ENCODE measurements at regions not wholly inside any gene's neighbourhood (a gene's known extent, or its start where the extent isn't known, plus 50 kb on each side); places are given as distances from the start of the nearest gene placed in this dataset.
A peak's percentile ranks its signal among the peaks of the same experiment; 100 is the strongest.

DNA sequence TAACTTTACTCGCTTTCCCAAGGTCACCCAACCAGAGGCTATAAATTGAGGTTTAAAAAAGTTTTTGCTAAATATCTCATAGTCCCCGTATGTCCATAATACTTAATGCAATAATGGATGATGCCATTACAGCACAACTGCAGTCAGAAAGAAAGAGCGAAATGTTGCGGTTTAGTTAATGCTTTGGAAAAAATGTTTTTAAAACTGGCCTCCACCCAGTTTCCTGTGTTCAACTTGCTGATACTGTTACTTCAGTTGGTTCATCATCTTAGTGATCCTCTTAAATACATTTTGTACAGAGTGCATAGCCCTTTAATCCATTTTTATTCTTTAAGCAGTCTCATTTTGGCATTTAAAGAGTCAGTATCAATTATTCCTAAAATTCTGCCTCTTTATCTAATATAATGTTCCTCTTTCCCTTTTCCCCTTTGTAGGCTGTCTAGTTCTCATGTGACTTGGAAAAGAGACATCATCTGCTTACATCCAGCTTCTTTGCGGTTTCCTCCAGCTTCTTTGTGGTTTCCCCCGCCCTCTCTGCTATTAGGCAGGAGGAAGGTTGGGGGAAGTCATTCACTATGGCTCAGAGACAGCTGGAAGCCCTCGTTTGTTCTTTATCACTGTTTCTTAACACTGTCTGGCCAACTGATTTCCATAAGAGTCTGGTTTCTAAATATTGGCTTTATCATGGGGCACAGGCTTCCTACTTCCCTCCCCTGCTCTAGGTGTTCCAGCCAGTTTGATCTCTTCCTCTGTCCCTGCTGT is 154.3 kb downstream of the GOLIM4 start:
- peak; percentile 97 for TF ChIP-seq POLR2AphosphoS5 (IDR thresholded peaks at IDR 0.05; ENCODE audit: low read depth)
- peak; percentile 75 for TF ChIP-seq SPI1 (IDR thresholded peaks at IDR 0.05; ENCODE audit: borderline replicate concordance, low read depth)
- TF ChIP-seq REST (IDR thresholded peaks at IDR 0.05; ENCODE audit: insufficient replicate concordance, low read depth) = no peak
- TF ChIP-seq, protein P1, sequence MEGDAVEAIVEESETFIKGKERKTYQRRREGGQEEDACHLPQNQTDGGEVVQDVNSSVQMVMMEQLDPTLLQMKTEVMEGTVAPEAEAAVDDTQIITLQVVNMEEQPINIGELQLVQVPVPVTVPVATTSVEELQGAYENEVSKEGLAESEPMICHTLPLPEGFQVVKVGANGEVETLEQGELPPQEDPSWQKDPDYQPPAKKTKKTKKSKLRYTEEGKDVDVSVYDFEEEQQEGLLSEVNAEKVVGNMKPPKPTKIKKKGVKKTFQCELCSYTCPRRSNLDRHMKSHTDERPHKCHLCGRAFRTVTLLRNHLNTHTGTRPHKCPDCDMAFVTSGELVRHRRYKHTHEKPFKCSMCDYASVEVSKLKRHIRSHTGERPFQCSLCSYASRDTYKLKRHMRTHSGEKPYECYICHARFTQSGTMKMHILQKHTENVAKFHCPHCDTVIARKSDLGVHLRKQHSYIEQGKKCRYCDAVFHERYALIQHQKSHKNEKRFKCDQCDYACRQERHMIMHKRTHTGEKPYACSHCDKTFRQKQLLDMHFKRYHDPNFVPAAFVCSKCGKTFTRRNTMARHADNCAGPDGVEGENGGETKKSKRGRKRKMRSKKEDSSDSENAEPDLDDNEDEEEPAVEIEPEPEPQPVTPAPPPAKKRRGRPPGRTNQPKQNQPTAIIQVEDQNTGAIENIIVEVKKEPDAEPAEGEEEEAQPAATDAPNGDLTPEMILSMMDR (IDR thresholded peaks at IDR 0.05; ENCODE audit: insufficient read depth, low read length) = no peak
- peak; percentile 7; the same call in 1 of the 2 replicates for TF ChIP-seq GABPA (IDR thresholded peaks at IDR 0.05; ENCODE audit: low read depth)
- peak; percentile 82 to 93 for DNase-seq (ENCODE audit: low read depth in 1 of 2, low spot score in 1 of 2)
- Histone ChIP-seq H3K27me3 (ENCODE audit: insufficient read depth, poor library complexity, severe bottlenecking) (no peaks in the 10 kb centered on the region), H3K4me3 (replicated peaks; ENCODE audit: insufficient read depth, low read length) (no peak overlapping the region), H3K27ac (replicated peaks) (peak overlapping the region; percentile 59)

- DNase-seq (ENCODE audit: low read depth in 1 of 2, low spot score in 1 of 2) = no peak
- H3K4me3 ChIP-seq (replicated peaks; ENCODE audit: insufficient read depth, low read length) = no peak overlapping the region
- H3K27ac ChIP-seq (replicated peaks) = no peak overlapping the region
- H3K27me3 ChIP-seq (ENCODE audit: insufficient read depth, poor library complexity, severe bottlenecking) = no peaks in the 10 kb centered on the region
- TF ChIP-seq GABPA (IDR thresholded peaks at IDR 0.05; ENCODE audit: low read depth) (no peak), REST (IDR thresholded peaks at IDR 0.05; ENCODE audit: insufficient replicate concordance, low read depth) (no peak), SPI1 (IDR thresholded peaks at IDR 0.05; ENCODE audit: borderline replicate concordance, low read depth) (no peak), POLR2AphosphoS5 (IDR thresholded peaks at IDR 0.05; ENCODE audit: low read depth) (no peak)
- TF ChIP-seq, protein P1 (IDR thresholded peaks at IDR 0.05; ENCODE audit: insufficient read depth, low read length) = no peak
These were observed 155.5 kb downstream of the GOLIM4 start for GRCh38 chr3:167940241-167940640.

- no peak for DNase-seq (ENCODE audit: low read depth in 1 of 2, low spot score in 1 of 2)
- TF ChIP-seq SPI1 (IDR thresholded peaks at IDR 0.05; ENCODE audit: borderline replicate concordance, low read depth) (no peak), REST (IDR thresholded peaks at IDR 0.05; ENCODE audit: insufficient replicate concordance, low read depth) (no peak), POLR2AphosphoS5 (IDR thresholded peaks at IDR 0.05; ENCODE audit: low read depth) (no peak), GABPA (IDR thresholded peaks at IDR 0.05; ENCODE audit: low read depth) (no peak)
- TF ChIP-seq, protein P1 (IDR thresholded peaks at IDR 0.05; ENCODE audit: insufficient read depth, low read length) = no peak
- H3K27me3 ChIP-seq (ENCODE audit: insufficient read depth, poor library complexity, severe bottlenecking) = no peaks in the 10 kb centered on the region
- no peak overlapping the region for H3K4me3 ChIP-seq (replicated peaks; ENCODE audit: insufficient read depth, low read length)
- H3K27ac ChIP-seq (replicated peaks) = no peak overlapping the region
These were observed 157.2 kb downstream of the GOLIM4 start for GRCh38 chr3:167938516-167938915.

Measured in HL-60 (cell line).